HFF-Myc (cell line): ENCODE measurements at regions not wholly inside any gene's neighbourhood (a gene's known extent, or its start where the extent isn't known, plus 50 kb on each side); places are given as distances from the start of the nearest gene placed in this dataset.

Experiments
- DNase-seq: peaks from one replicate; pipeline ENCODE4 v3.0.0-alpha.2; 2011; ENCODE audit warnings: low read depth; ENCODE audit errors: extremely low read depth
- H3K4me3 ChIP-seq: replicated peaks from 2 replicates; pipeline ENCODE4 v1.5.1; 2011; ENCODE audit warnings: low read depth, mild to moderate bottlenecking, control low read depth, low read length
- CTCF ChIP-seq: IDR thresholded peaks from 2 replicates; pipeline ENCODE4 v1.5.1; 2012; ENCODE audit warnings: mild to moderate bottlenecking, low read depth, low read length, control low read depth; ENCODE audit errors: missing control alignments

DNA sequence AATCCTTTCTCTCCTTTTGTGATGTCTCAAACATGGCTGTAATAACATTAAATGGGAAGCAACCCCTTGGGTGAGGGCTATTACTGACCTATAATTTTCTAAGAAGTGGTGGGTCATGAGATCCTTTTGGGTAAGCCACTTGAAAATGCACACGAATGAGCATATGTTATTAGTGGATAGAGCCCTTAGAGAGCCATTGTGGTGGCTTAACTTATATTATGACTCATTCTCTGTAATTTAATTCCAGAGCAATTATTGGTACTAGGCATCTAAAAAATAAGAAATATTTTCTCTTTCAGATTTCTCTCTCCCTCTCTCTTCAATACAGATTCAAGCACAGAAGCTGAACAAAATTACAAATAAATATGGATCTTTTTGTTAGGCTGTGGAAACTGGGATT lies 1177.4 kb upstream of the PHF14 start:
- DNase-seq, result no peak
- H3K4me3 ChIP-seq, result no peak overlapping the region
- no peak for TF ChIP-seq CTCF

GRCh38 chr7:9822458-9823290 lies 1151.0 kb upstream of the PHF14 start:
- no peak for TF ChIP-seq CTCF
- no peak overlapping the region for H3K4me3 ChIP-seq
- DNase-seq, result no peak

DNA sequence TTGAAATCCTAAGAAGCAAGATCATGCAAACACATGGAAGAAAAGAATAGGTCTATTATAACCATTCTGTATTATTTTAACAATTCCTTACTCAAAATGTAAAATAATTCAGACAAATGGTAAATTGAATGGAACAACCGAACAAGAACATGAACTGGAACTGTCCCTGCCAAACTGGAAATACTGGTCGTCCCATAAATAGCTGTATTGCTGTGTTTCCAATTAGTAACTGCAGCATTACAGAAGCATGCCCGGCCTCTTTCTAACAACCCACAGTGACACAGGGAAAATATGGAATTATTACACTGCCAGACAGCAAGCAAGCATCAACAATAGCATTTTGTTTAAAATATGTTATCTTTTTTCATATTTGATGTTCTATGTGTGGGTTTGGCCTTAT lies 1138.5 kb upstream of the PHF14 start:
- no peak for DNase-seq
- H3K4me3 ChIP-seq, result no peak overlapping the region
- TF ChIP-seq CTCF, result no peak

GRCh38 chr7:9836671-9837070 lies 1137.0 kb upstream of the PHF14 start:
- no peak overlapping the region for H3K4me3 ChIP-seq
- TF ChIP-seq CTCF, result no peak
- DNase-seq, result no peak

DNA sequence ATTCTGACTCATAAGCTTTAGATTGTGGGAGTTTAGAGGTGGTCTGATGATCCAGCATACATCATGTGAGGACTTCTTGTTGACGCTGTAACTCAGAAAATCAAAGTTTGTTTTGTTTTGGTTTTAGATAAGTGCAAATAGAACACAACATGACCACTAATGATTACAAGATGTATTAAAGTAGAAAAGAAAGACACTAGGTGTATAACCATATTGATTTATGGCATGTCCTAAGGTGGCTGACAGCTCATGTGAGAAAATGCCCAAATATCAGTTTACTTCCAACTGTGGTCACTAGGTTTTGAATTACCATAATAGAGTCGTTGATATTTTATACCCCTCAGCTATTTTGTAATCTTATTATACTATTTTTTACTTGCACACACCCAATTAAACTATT lies 1131.4 kb upstream of the PHF14 start:
- H3K4me3 ChIP-seq, result no peak overlapping the region
- no peak for DNase-seq
- TF ChIP-seq CTCF, result no peak

DNA sequence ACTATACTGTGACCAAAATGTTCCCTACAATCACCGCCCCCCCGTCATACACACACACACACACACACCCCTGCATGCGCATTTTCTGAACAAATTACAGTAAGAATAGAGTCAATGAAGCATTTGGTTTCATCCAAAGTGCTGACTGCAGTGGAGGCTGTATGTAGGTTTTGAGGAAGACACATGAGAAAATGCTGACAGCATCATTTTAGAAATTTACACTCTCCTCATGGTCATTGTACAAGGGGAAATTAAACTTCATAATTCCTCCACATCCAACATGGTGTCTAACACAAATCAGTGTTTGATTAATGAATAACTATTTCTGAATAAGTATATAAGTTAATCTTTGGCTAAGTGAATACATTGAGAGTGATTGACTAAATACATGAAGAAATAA lies 1126.8 kb upstream of the PHF14 start:
- no peak overlapping the region for H3K4me3 ChIP-seq
- no peak for TF ChIP-seq CTCF
- no peak for DNase-seq

DNA sequence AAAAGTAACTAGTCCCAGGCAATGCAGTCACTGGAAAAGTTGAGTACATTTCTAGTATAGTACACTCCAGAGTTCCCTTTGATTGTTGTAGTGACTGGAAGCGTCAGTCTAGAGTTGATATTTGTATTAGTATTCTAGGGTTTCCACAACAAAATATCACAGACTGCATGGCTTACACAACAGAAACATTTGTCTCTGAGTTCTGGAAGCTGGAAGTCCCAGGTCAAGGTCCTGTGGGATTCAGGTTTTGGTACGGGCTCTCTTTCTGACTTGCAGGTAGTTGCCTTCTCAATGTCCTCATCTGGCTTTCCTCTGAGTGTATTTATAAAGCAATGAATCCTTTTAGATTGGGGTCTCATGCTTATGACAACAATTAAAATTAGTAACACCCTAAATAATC lies 1119.1 kb upstream of the PHF14 start:
- no peak for TF ChIP-seq CTCF
- no peak overlapping the region for H3K4me3 ChIP-seq
- no peak for DNase-seq
